HAP-1 (cell line): ENCODE measurements at regions not wholly inside any gene's neighbourhood (a gene's known extent, or its start where the extent isn't known, plus 50 kb on each side); places are given as distances from the start of the nearest gene placed in this dataset.

Source experiments
- DNase-seq, 2 experiments: peaks; one replicate each; pipeline ENCODE4 v3.0.0-alpha.2; 2016 to 2020; ENCODE audit warnings: low spot score in 2 of 2
- H3K27me3 ChIP-seq: fragments of 250-450 bp; sonication (Bioruptor Pico); 2 replicates; pipeline ENCODE4 v1.5.1; 2020; ENCODE audit warnings: low read depth, mild to moderate bottlenecking, moderate library complexity
- H3K36me3 ChIP-seq: fragments of 250-450 bp; sonication (Bioruptor Pico); replicated peaks from 2 replicates; pipeline ENCODE4 v1.5.1; 2020; ENCODE audit warnings: mild to moderate bottlenecking
- H3K4me1 ChIP-seq: fragments of 250-450 bp; sonication (Bioruptor Pico); 2 replicates; pipeline ENCODE4 v1.5.1; 2020; ENCODE audit warnings: mild to moderate bottlenecking
- H3K4me3 ChIP-seq: fragments of 250-450 bp; sonication (Bioruptor Pico); 2 replicates; pipeline ENCODE4 v1.5.1; 2020; ENCODE audit warnings: mild to moderate bottlenecking, moderate library complexity
- H3K9me3 ChIP-seq: fragments of 250-450 bp; sonication (Bioruptor Pico); 2 replicates; pipeline ENCODE4 v1.5.1; 2020; ENCODE audit warnings: mild to moderate bottlenecking, moderate library complexity
- in situ Hi-C: fragments of 300-500 bp; cut with MboI; formaldehyde crosslinking; loops from 3 replicates; pipeline ENCODE4 v1.14.3; 2020; ENCODE audit warnings: low sequenced_read_pairs, inconsistent platforms, mixed read lengths

- peaks cover 9% of the 10 kb centered on the region for H3K4me1 ChIP-seq
Measured at GRCh38 chr2:217195658-217196446, 336.0 kb upstream of the TNP1 start.

GRCh38 chr2:217195016-217195415 lies 335.2 kb upstream of the TNP1 start:
- no peak overlapping the region for H3K4me3 ChIP-seq
- no peak for DNase-seq
- H3K9me3 ChIP-seq = peaks cover 4% of the 10 kb centered on the region; the same call in 1 of the 2 replicates
- H3K36me3 ChIP-seq = no peaks in the 10 kb centered on the region
- in situ Hi-C loops = no loop called here
- peaks cover 9% of the 10 kb centered on the region for H3K4me1 ChIP-seq
- H3K27me3 ChIP-seq = no peaks in the 10 kb centered on the region

More at GRCh38 chr2:217195658-217196446, 336.0 kb upstream of the TNP1 start:
- Histone ChIP-seq H3K4me3 (no peak overlapping the region), H3K27me3 (no peaks in the 10 kb centered on the region), H3K36me3 (no peaks in the 10 kb centered on the region), H3K9me3 (peaks cover 4% of the 10 kb centered on the region; the same call in 1 of the 2 replicates)
- DNase-seq = no peak
- in situ Hi-C loops = no loop called here

GRCh38 chr2:217193431-217194340 lies 333.8 kb upstream of the TNP1 start:
- DNase-seq = no peak
- in situ Hi-C loops = no loop called here
- H3K9me3 ChIP-seq = peaks cover 4% of the 10 kb centered on the region; the same call in 1 of the 2 replicates
- no peaks in the 10 kb centered on the region for H3K27me3 ChIP-seq
- H3K4me1 ChIP-seq = no peaks in the 10 kb centered on the region
- H3K4me3 ChIP-seq = no peak overlapping the region
- H3K36me3 ChIP-seq = no peaks in the 10 kb centered on the region

- in situ Hi-C loops = no loop called here
- peaks cover 4% of the 10 kb centered on the region; the same call in 1 of the 2 replicates for H3K9me3 ChIP-seq
- H3K4me1 ChIP-seq = no peaks in the 10 kb centered on the region
- no peaks in the 10 kb centered on the region for H3K36me3 ChIP-seq
- no peak for DNase-seq
- H3K4me3 ChIP-seq = no peak overlapping the region
- H3K27me3 ChIP-seq = no peaks in the 10 kb centered on the region
Measured at GRCh38 chr2:217192366-217192765, 332.5 kb upstream of the TNP1 start.

DNA sequence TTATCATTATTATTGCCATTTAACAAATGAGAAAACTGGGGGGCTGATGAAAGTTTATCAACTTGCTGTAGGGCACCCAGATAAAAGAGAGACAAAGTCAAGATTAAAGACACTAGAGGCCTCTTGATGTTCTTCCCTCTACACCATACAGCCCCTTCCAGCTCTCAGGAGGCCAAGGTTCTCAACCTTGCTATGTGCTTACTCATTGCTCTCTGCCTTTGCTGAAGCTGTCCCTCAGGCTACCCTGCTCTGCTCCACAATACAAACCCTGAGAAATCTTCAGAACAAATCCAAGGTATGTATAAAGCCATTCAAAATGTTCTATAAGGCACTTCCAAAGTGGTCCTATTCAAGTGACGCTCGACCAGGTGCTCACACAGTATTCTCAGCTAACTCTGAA lies 329.9 kb upstream of the TNP1 start:
- in situ Hi-C loops = no loop called here
- Histone ChIP-seq H3K4me1 (no peaks in the 10 kb centered on the region), H3K9me3 (no peaks in the 10 kb centered on the region), H3K36me3 (no peaks in the 10 kb centered on the region), H3K27me3 (no peaks in the 10 kb centered on the region), H3K4me3 (no peak overlapping the region)
- no peak for DNase-seq

DNA sequence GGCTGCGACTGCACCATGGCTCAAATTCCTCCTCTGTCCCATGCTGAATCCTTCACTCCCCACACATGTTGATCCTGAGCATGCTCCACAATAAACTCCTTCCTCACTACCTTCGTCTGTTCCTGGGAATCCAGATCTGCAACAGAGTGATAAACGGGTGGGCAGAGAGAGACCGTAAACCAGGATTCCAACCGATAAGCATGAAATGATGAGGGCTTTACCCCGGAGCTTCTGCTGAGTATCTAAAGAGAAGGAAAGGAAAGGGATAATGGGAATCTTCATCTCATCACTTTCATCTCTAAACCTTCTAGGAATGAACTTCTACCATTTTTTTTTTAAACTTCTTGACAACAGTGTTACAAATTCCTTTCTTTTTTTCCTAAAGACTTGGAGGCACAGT lies 329.3 kb upstream of the TNP1 start:
- Histone ChIP-seq H3K27me3 (no peaks in the 10 kb centered on the region), H3K9me3 (no peaks in the 10 kb centered on the region), H3K36me3 (no peaks in the 10 kb centered on the region), H3K4me1 (no peaks in the 10 kb centered on the region), H3K4me3 (no peak overlapping the region)
- DNase-seq = no peak
- in situ Hi-C loops = no loop called here

- Histone ChIP-seq H3K4me3 (no peak overlapping the region), H3K4me1 (no peaks in the 10 kb centered on the region), H3K36me3 (no peaks in the 10 kb centered on the region), H3K27me3 (no peaks in the 10 kb centered on the region), H3K9me3 (no peaks in the 10 kb centered on the region)
- no peak for DNase-seq
- in situ Hi-C loops = no loop called here
Measured at GRCh38 chr2:217186668-217187159, 326.9 kb upstream of the TNP1 start.

DNA sequence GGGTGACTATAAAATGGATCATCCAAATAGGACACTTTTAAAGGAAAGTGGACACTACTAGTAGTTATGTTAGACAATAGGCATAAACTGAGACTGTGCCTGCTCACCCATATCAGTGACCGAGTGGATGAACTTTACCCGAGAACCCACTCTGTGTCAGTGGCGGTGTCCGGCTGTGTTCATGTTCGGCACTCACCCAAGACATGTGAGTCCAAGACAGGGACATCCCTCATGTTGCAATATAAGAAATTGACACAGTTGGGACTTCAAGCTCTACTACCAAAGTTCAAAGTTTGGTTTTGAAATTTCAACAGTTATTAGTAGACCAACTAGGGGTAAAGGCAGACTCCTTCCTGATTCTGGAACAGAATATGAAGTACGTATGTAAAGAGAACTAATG lies 326.3 kb upstream of the TNP1 start:
- in situ Hi-C loops = no loop called here
- Histone ChIP-seq H3K27me3 (no peaks in the 10 kb centered on the region), H3K36me3 (no peaks in the 10 kb centered on the region)

DNA sequence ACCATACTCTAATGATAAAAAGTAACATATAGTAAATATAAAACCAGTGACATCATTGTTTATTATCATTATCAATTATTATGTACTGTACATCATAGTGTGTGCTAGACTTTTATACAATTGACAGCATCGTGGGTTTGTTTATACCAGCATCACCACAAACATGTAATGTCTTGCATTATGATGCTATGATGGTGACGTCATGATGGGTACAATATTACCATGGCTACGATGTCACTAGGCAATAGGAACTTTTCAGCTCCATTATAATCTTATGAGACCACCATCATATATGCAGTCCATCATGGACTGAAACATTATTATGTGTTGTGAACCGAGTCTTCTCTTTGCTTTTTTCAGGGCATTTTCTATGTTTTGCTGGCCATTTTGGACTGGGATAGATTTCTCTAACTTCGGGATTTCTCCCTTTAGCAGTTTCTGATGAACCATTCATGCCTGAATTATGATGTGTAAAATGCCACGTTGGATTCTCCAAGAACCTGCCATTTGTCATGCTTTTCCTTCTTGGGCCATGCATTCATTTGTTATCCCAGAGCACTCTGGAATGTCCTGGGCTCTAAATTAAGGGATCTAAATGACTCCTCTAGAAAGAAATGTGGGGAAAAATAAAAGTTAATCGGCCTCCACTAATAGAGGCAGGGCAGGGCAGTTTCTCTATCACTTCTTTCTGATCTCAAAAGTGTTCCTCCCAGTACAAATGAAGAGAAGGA lies 325.6 kb upstream of the TNP1 start:
- H3K9me3 ChIP-seq = no peaks in the 10 kb centered on the region
- no peaks in the 10 kb centered on the region for H3K27me3 ChIP-seq
- in situ Hi-C loops = no loop called here
- no peak for DNase-seq
- H3K36me3 ChIP-seq = no peaks in the 10 kb centered on the region
- peaks cover 5% of the 10 kb centered on the region for H3K4me1 ChIP-seq
- H3K4me3 ChIP-seq = no peak overlapping the region

More for the DNA sequence above, 326.3 kb upstream of the TNP1 start:
- Histone ChIP-seq H3K4me3 (no peak overlapping the region), H3K9me3 (no peaks in the 10 kb centered on the region), H3K4me1 (no peaks in the 10 kb centered on the region)
- no peak for DNase-seq

GRCh38 chr2:217184242-217184641 lies 324.4 kb upstream of the TNP1 start:
- H3K4me3 ChIP-seq = no peak overlapping the region
- no peak for DNase-seq
- H3K36me3 ChIP-seq = no peaks in the 10 kb centered on the region
- no peaks in the 10 kb centered on the region for H3K9me3 ChIP-seq
- H3K27me3 ChIP-seq = no peaks in the 10 kb centered on the region
- peaks cover 13% of the 10 kb centered on the region for H3K4me1 ChIP-seq
- in situ Hi-C loops = no loop called here

DNA sequence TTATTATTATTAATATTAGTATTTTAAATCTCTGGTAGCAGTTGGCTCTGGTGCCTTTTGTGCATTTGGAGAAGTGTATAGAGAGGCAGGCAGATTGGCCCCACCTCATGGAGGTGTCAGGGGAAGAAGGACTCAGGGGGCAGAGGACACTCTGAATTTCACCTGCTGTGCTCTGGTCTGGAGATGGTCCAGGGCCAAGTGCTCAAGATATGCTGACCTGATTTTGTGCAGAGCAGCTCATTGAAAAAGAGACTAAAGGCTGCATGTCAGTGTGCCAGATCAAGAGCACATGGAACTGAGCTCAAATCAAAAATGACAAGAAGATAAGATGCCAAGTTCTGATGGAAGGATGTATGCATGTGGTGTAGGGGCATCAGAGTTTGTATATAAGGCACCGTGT lies 323.6 kb upstream of the TNP1 start:
- H3K4me3 ChIP-seq = no peak overlapping the region
- H3K4me1 ChIP-seq = peaks cover 13% of the 10 kb centered on the region
- H3K36me3 ChIP-seq = no peaks in the 10 kb centered on the region
- DNase-seq = no peak
- in situ Hi-C loops = no loop called here
- H3K9me3 ChIP-seq = no peaks in the 10 kb centered on the region
- H3K27me3 ChIP-seq = no peaks in the 10 kb centered on the region

- Histone ChIP-seq H3K4me3 (no peak overlapping the region), H3K27me3 (no peaks in the 10 kb centered on the region), H3K9me3 (no peaks in the 10 kb centered on the region), H3K36me3 (no peaks in the 10 kb centered on the region), H3K4me1 (peaks cover 13% of the 10 kb centered on the region)
- in situ Hi-C loops = no loop called here
- no peak for DNase-seq
Measured at GRCh38 chr2:217182926-217183325, 323.1 kb upstream of the TNP1 start.

DNA sequence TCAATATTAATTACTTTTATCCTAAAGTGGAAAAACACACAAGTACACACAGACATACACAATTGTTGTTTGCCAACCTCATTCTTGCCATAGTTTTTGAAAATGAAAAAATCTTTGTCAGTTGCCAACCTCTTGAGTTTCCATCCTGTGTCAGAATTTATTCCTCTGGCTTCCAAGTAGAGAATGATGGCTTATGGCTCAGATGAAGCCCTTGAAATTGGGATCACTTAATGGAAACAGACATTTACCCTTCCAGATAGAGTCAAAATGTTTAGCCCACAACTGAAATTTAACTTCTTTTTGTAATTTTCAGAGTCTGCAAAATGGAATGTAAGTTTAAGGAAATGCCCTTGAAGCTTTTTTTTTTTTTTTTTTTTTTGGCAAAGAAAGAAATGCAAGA lies 321.6 kb upstream of the TNP1 start:
- Histone ChIP-seq H3K36me3 (no peaks in the 10 kb centered on the region), H3K4me3 (no peak overlapping the region), H3K9me3 (no peaks in the 10 kb centered on the region), H3K27me3 (no peaks in the 10 kb centered on the region), H3K4me1 (peaks cover 13% of the 10 kb centered on the region)
- in situ Hi-C loops = no loop called here
- no peak for DNase-seq
